Aorta (tissue), 5 donors: ENCODE measurements at regions not wholly inside any gene's neighbourhood (a gene's known extent, or its start where the extent isn't known, plus 50 kb on each side); places are given as distances from the start of the nearest gene placed in this dataset.
A peak's percentile ranks its signal among the peaks of the same experiment; 100 is the strongest.
"Not testable (repeated sequence)": the region's sequence is repeated elsewhere in the genome, so short reads cannot be mapped to it uniquely, and the experiment has no call there.

Experiments used
- ATAC-seq: fragments of 200-7000 bp; cut with Tn5 transposase; one replicate; pipeline ENCODE4 v1.9.1; 2022; ENCODE audit warnings: moderate library complexity; ENCODE audit not compliant: low FRiP score
- DNase-seq, 2 donors: peaks; one replicate each; pipeline ENCODE4 v3.0.0-alpha.2; 2020
- H3K27ac ChIP-seq, 2 donors: one replicate each; pipeline ENCODE4 v1.5.1; 2013; ENCODE audit warnings: low read length in 2 of 2, mild to moderate bottlenecking in 2 of 2, moderate library complexity in 2 of 2, control low read depth in 1 of 2, inconsistent platforms in 1 of 2, low read depth in 1 of 2
- H3K27me3 ChIP-seq, 2 donors: one replicate each; pipeline ENCODE4 v1.6.1; 2013; ENCODE audit warnings: control low read depth in 1 of 2, low read length in 1 of 2, mild to moderate bottlenecking in 1 of 2, moderate library complexity in 1 of 2; ENCODE audit not compliant: insufficient read depth in 2 of 2, control insufficient read depth in 1 of 2
- H3K36me3 ChIP-seq, 2 donors: one replicate each; pipeline ENCODE4 v1.6.1; 2013; ENCODE audit warnings: control low read depth in 1 of 2, low read length in 1 of 2, mild to moderate bottlenecking in 1 of 2; ENCODE audit not compliant: insufficient read depth in 2 of 2, control insufficient read depth in 1 of 2
- H3K4me1 ChIP-seq, 2 donors: one replicate each; pipeline ENCODE4 v1.6.1; 2013; ENCODE audit warnings: low read length in 2 of 2, control low read depth in 1 of 2, mild to moderate bottlenecking in 1 of 2, moderate library complexity in 1 of 2; ENCODE audit not compliant: insufficient read depth in 2 of 2, control insufficient read depth in 1 of 2
- H3K4me3 ChIP-seq, 2 donors: one replicate each; pipeline ENCODE4 v1.5.1; 2013; ENCODE audit warnings: low read length in 2 of 2, control low read depth in 1 of 2, mild to moderate bottlenecking in 1 of 2
- H3K9me3 ChIP-seq: one replicate; pipeline ENCODE4 v1.6.1; 2013; ENCODE audit warnings: mild to moderate bottlenecking, low read length; ENCODE audit not compliant: control insufficient read depth
- WGBS, 2 donors: extraction: QIAGEN DNeasy Blood & Tissue Kit; methylation state at CpG; one replicate each; pipeline ENCODE4 v1.1.7; 2013; 5-methylcytosine and 5-hydroxymethylcytosine counted together
- intact Hi-C, 2 donors: fragments of 100-400 bp; cut with DNase I; formaldehyde crosslinking; loops; one replicate each; pipeline versions ENCODE4 v1.14.2 to v1.15.0; 2022
- donor health status: healthy with polysubstance abuse.
- donor health status: Bipolar disorder and iron deficiency.
- donor health status: DM: no; HTN: no; CAD: no.
- donor health status: DM: no; HTN: no; CAD: no.
- donor health status: DM: yes; HTN: yes; CAD: no.

DNA sequence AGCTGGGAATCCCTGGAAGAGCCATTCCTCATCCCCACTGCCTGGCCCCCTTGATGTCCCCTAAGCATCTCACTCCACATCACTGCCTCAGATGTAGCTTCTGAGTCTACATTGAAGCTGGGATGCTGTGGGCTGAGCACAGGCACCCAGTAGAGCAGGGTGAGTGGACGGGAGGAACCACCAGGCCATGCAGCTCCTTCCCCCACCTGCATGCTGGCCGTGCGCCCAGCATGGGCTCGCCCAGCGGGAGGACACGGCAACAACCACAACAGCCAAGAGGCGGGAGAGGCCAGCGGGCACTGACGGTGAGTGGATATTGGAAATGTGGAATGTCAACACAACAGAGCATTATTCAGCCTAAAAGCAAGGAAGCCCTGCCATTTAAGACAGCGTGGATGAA, 310.9 kb downstream of the ADGRD1 start:
- Histone ChIP-seq H3K36me3 (no peaks in the 10 kb centered on the region), H3K9me3 (no peaks in the 10 kb centered on the region), H3K4me3 (no peak overlapping the region), H3K27me3 (no peaks in the 10 kb centered on the region), H3K27ac (no peak overlapping the region), H3K4me1 (no peaks in the 10 kb centered on the region)
- ATAC-seq (no peak), DNase-seq (no peak)
- intact Hi-C loops, result no loop called here
- WGBS, 2 donors, result 74% methylated on average over 10 of the region's 10 CpGs

DNA sequence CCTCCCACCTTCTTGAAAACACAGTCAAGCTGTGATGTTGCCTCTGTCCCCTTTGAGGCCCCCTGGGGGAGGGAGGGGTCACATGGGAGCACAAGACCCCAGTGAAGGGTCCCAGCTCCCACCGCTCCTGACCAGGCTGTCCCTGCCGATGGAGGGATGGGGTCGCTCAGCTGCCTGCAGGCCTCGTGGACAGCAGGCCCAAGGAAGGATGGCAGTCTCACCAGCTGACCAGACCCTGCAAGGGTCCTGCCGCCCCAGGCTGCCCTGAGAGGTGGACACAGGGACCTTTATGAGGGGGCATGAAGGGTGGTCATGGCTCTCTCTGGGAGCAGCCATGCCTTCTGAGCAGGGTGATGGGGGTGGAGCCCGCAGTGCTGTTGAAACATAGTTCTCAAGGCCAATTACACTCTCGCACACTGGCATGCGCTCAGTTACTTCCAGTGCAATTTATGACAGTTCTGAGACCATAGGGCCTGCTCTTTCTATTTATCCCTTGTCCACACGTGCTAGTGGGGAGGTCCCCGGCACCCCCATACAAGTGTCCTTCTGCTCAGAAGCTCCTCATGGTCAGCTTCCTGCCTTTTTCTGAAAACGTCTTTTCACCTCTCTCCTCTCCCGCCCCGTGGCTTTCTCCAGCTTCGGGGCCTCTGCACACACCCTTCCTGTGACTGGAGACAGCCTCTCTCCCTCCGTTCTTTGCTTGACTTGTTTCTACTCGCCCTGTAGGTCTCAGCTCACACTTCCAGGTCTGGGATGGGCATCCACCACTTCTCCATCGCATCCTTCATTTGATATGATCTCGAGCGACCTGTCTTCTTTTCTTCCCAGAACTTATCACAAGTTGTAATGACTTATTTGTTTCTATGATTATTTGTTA, 313.1 kb downstream of the ADGRD1 start:
- intact Hi-C loops, result no loop called here
- 80 to 81% methylated on average over 19 of the region's 19 CpGs for WGBS, 2 donors
- no peak for DNase-seq
- no peak overlapping the region for H3K27ac ChIP-seq
- H3K27me3 ChIP-seq, result no peaks in the 10 kb centered on the region
- no peaks in the 10 kb centered on the region for H3K9me3 ChIP-seq
- H3K36me3 ChIP-seq, result no peaks in the 10 kb centered on the region
- no peaks in the 10 kb centered on the region for H3K4me1 ChIP-seq
- no peak overlapping the region for H3K4me3 ChIP-seq
- no peak for ATAC-seq

DNA sequence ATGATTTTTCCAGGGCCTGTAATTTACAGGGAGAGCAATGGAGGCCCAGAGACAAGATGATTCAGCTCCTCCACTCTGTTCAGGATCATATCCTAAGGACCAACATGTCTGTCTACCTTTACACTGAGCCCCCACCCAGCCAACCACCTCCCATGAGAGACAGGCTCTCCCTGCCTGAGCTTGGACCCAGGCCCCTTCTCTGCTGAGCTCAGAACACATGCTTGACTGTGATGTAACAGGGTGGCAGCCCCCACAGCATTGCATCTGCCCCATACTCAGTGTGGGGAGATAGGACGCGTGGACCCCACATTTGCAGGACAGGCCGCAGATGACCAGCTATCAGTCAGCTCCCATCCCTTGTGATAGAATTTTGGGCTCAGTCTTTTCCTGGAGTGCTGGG, 313.9 kb downstream of the ADGRD1 start:
- intact Hi-C loops, result no loop called here
- no peaks in the 10 kb centered on the region for H3K36me3 ChIP-seq
- H3K4me1 ChIP-seq, result no peaks in the 10 kb centered on the region
- 82 to 93% methylated on average over 3 of the region's 3 CpGs for WGBS, 2 donors
- no peak overlapping the region for H3K4me3 ChIP-seq
- ATAC-seq (peak; percentile 8), DNase-seq (no peak)
- no peak overlapping the region for H3K27ac ChIP-seq
- no peaks in the 10 kb centered on the region for H3K27me3 ChIP-seq
- no peaks in the 10 kb centered on the region for H3K9me3 ChIP-seq

DNA sequence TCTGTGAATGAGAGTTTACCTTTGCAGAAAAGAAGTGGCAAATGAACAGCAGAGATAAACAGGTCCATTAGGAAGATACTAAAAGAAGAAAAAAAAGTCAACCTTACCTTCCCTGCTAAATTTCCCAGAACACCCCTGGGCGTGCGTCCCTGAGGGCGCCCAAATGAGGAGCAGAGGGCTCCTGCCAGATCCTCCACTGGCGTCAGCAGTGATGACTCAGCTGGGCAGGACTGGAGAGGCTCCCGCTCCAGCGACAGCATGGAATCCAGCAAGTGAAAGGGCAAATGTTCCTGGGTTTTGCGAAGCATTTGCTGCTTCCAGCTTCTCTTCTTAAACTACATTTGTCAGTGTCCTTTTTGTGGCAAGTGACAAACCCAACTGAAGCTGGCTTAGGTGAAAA, 314.4 kb downstream of the ADGRD1 start:
- H3K27me3 ChIP-seq, H3K4me3 ChIP-seq, intact Hi-C loops, H3K27ac ChIP-seq, H3K4me1 ChIP-seq, H3K9me3 ChIP-seq, H3K36me3 ChIP-seq, DNase-seq: not testable (repeated sequence)
- WGBS, 2 donors, result 7 to 16% methylated on average over 3 to 7 of the region's 7 CpGs
- peak; percentile 84 for ATAC-seq

DNA sequence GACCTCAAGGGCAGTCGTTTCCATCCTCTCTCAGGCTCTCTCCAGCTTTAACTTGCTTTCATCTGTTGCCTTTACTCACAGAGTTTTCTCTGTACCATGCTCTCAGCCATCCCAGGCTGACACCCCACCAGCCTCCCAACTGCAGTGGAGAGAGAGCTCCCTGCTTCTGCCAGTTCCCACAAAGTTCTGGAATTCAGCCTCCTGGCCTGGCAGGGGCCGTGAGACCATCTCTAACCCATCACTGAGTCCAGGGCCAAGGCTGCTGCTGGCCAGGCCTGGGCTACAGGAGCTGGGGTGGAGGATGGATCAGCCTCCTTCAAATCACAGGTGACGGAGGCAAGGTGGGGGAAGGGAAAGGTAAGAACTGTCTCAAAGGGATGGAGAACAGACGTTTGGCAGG, 314.9 kb downstream of the ADGRD1 start:
- H3K27me3 ChIP-seq, intact Hi-C loops, H3K4me1 ChIP-seq, ATAC-seq, H3K4me3 ChIP-seq, H3K27ac ChIP-seq, H3K36me3 ChIP-seq, H3K9me3 ChIP-seq, DNase-seq: not testable (repeated sequence)
- 41 to 53% methylated on average over 1 to 4 of the region's 4 CpGs for WGBS, 2 donors

DNA sequence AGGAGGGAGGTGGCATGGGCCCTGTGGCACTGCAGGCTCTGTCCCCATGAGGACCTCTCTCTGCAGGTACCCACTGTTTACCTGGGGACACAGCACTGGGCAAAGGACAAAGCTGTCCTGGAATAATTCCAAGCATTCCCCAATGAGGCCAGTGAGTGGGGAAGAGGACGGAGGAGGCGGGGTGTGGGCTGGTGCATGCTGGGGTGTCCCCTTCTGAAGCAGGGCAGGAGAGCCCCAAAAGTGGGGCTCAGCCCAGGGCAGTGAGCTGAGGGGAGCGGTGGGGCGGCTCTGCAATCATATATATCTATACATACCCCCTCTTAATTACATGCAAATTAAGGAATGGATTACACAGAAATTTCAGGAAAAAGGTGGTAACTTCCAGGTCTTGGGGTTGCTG, 315.8 kb downstream of the ADGRD1 start:
- no peaks in the 10 kb centered on the region for H3K9me3 ChIP-seq
- DNase-seq (no peak), ATAC-seq (no peak)
- H3K4me1 ChIP-seq, result no peaks in the 10 kb centered on the region
- H3K4me3 ChIP-seq, result no peak overlapping the region
- H3K27me3 ChIP-seq, result no peaks in the 10 kb centered on the region
- 93 to 95% methylated on average over 4 of the region's 4 CpGs for WGBS, 2 donors
- H3K27ac ChIP-seq, result no peak overlapping the region
- intact Hi-C loops, result no loop called here
- H3K36me3 ChIP-seq, result no peaks in the 10 kb centered on the region

DNA sequence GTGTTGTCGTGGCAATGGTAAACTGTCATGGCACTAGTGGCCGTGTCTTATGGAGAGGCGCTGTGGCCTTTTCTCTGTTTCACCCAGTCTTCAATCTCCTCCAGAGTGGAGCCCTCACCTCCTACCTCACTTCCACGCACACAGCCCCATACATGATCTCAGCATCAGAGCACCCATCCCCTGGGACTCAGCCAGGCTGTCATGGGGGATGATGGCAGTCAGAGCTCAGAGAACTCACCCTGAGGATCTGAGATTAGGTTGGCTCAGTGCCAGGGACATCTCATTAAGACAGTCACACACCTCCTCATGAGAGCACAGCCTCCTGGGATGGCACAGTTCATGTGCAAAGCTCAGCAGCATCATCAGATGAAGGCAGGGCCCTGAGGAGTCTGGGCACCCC, 316.3 kb downstream of the ADGRD1 start:
- DNase-seq, ATAC-seq, H3K36me3 ChIP-seq, intact Hi-C loops, H3K4me1 ChIP-seq, H3K27ac ChIP-seq, H3K9me3 ChIP-seq, H3K27me3 ChIP-seq, H3K4me3 ChIP-seq: not testable (repeated sequence)
- 91 to 92% methylated on average over 4 of the region's 4 CpGs for WGBS, 2 donors

DNA sequence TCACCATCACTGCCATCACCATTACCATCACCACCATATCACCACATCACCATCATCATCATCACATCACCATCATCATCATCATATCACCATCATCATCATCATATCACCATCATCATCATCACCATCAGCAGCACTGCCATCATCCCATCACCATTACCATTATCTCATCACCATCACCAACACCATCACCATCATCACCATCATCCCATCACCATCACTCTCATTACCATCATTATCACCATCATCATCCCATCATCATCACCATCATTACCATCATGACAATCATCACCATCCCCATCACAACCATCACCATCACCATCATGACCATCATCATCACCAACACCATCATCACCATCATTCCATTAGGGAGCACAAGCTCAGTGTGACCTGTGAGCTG, 318.0 kb downstream of the ADGRD1 start:
- H3K4me1 ChIP-seq, result no peaks in the 10 kb centered on the region
- no peaks in the 10 kb centered on the region for H3K27me3 ChIP-seq
- no peak overlapping the region for H3K27ac ChIP-seq
- H3K9me3 ChIP-seq, result no peaks in the 10 kb centered on the region
- no peaks in the 10 kb centered on the region for H3K36me3 ChIP-seq
- H3K4me3 ChIP-seq, result no peak overlapping the region
- DNase-seq (no peak), ATAC-seq (no peak)
- intact Hi-C loops, result no loop called here

DNA sequence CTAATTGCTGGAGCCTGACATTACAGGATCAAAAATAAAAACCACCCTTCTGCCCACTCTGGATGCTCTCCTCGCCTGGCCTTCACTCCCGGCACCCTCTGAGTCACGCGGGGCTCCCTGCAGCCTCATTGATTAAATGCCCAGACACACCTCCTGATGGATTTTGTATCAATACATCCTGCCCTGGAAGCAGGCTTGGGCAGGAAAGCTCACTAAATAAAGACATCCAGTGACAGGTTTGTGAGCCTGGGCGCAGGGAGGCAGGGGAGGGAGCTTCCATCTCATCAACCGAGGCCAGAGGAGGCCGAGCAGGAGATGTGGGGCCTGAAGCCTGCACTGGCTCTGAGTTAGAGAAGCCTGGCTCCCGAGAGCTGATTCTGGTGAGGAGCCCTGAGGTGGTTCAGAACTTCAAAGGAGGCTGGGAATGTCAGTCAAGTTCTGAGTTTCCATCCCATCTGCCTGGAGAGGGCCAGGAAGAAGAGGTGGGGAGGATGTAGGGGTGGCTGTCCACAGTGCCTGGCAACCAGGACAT, 318.6 kb downstream of the ADGRD1 start:
- H3K4me1 ChIP-seq, H3K27me3 ChIP-seq, H3K9me3 ChIP-seq, ATAC-seq, H3K36me3 ChIP-seq, DNase-seq, H3K4me3 ChIP-seq, H3K27ac ChIP-seq, intact Hi-C loops: not testable (repeated sequence)
- 76 to 81% methylated on average over 8 of the region's 8 CpGs for WGBS, 2 donors
